ENCODE measurements at regions not wholly inside any gene's neighbourhood (a gene's known extent, or its start where the extent isn't known, plus 50 kb on each side); places are given as distances from the start of the nearest gene placed in this dataset.

DNA sequence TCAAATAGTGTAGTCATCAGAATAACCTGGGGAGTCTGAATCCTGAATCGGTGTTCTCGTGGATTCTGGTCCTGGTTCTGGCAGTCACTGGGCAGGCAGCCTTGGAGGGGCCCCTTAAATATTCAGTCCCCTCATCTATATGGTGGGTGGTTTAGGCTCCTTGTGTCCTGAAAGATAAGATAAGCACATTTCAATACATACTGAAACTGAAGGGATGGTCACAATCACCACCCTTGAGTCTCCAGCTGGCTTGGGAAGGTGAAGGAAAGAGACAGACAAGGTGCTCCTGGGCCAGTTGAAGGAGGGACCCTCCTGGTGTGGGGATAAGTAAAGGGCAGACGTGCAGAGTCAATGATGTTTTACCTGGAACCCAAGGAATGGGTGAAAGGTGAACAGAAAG, 146.7 kb downstream of the CXCL12 start:
- TF ChIP-seq, protein P1, sequence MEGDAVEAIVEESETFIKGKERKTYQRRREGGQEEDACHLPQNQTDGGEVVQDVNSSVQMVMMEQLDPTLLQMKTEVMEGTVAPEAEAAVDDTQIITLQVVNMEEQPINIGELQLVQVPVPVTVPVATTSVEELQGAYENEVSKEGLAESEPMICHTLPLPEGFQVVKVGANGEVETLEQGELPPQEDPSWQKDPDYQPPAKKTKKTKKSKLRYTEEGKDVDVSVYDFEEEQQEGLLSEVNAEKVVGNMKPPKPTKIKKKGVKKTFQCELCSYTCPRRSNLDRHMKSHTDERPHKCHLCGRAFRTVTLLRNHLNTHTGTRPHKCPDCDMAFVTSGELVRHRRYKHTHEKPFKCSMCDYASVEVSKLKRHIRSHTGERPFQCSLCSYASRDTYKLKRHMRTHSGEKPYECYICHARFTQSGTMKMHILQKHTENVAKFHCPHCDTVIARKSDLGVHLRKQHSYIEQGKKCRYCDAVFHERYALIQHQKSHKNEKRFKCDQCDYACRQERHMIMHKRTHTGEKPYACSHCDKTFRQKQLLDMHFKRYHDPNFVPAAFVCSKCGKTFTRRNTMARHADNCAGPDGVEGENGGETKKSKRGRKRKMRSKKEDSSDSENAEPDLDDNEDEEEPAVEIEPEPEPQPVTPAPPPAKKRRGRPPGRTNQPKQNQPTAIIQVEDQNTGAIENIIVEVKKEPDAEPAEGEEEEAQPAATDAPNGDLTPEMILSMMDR (IDR thresholded peaks at IDR 0.05; ENCODE audit: low read length), result no peak
- no peak for TF ChIP-seq EZH2 (optimal IDR thresholded peaks at IDR 0.05; ENCODE audit: low read depth, low read length)
- TF ChIP-seq EZH2phosphoT487 (IDR thresholded peaks at IDR 0.05; ENCODE audit: low read length), result no peak
